NB4 (cell line): ENCODE measurements at regions not wholly inside any gene's neighbourhood (a gene's known extent, or its start where the extent isn't known, plus 50 kb on each side); places are given as distances from the start of the nearest gene placed in this dataset.

ENCODE experiments used
- MAX ChIP-seq: IDR thresholded peaks from 2 replicates; pipeline ENCODE4 v1.6.1; 2011; ENCODE audit warnings: low read depth, low read length
- MYC ChIP-seq: IDR thresholded peaks from 2 replicates; pipeline ENCODE4 v1.6.1; 2011; ENCODE audit warnings: low read depth, low read length
- POLR2A ChIP-seq: IDR thresholded peaks from 2 replicates; pipeline ENCODE4 v1.6.1; 2011; ENCODE audit warnings: mild to moderate bottlenecking; ENCODE audit not compliant: insufficient read length; ENCODE audit errors: extremely low read depth
- TF ChIP-seq, protein P1 (sequence below): IDR thresholded peaks from one replicate; pipeline ENCODE4 v1.5.1; 2012; ENCODE audit warnings: low read depth, low read length

DNA sequence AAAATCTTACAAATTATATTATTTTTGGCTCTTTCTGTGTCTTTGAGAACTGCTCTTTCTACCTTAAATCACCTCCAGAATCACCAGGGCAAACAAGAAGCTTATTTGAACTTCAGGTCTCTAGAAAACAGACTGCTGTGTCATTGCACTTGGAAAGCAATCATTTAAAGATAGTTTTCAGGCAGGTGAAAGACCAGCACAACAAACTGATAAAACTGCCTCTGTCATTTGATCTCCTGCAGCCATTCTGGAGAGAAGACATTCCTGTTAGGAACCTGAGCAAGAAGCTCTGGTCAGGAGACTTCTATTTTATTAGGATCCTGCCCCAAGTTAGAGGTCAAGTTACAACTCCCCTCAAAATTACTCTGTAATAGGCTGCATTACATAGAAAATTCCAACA lies 50.7 kb upstream of the AP4E1 start:
- TF ChIP-seq MYC (no peak), POLR2A (no peak), MAX (no peak)
- TF ChIP-seq, protein P1, sequence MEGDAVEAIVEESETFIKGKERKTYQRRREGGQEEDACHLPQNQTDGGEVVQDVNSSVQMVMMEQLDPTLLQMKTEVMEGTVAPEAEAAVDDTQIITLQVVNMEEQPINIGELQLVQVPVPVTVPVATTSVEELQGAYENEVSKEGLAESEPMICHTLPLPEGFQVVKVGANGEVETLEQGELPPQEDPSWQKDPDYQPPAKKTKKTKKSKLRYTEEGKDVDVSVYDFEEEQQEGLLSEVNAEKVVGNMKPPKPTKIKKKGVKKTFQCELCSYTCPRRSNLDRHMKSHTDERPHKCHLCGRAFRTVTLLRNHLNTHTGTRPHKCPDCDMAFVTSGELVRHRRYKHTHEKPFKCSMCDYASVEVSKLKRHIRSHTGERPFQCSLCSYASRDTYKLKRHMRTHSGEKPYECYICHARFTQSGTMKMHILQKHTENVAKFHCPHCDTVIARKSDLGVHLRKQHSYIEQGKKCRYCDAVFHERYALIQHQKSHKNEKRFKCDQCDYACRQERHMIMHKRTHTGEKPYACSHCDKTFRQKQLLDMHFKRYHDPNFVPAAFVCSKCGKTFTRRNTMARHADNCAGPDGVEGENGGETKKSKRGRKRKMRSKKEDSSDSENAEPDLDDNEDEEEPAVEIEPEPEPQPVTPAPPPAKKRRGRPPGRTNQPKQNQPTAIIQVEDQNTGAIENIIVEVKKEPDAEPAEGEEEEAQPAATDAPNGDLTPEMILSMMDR: no peak
